Esophagus muscularis mucosa (tissue), 4 donors: ENCODE measurements at regions not wholly inside any gene's neighbourhood (a gene's known extent, or its start where the extent isn't known, plus 50 kb on each side); places are given as distances from the start of the nearest gene placed in this dataset.

Source experiments
- DNase-seq: peaks from one replicate; pipeline ENCODE4 v3.0.0-alpha.2; 2017; ENCODE audit errors: extremely low spot score
- H3K27ac ChIP-seq, 4 donors: fragments of 200-600 bp; sonication (generic); replicated peaks in 1 of 4; 1 replicate in 3 of 4; 2 replicates in 1 of 4; pipeline ENCODE4 v1.5.1; 2016 to 2019; ENCODE audit warnings: mild to moderate bottlenecking in 1 of 4
- H3K27me3 ChIP-seq, 4 donors: fragments of 200-600 bp; sonication (generic); one replicate each; pipeline versions ENCODE4 v1.5.1 to v1.6.0; 2016 to 2019
- H3K36me3 ChIP-seq, 4 donors: fragments of 200-600 bp; sonication (generic); one replicate each; pipeline ENCODE4 v1.5.1; 2016 to 2019
- H3K4me1 ChIP-seq, 4 donors: fragments of 200-600 bp; sonication (generic); one replicate each; pipeline ENCODE4 v1.5.1; 2016 to 2019
- H3K4me3 ChIP-seq, 4 donors: fragments of 200-600 bp; sonication (generic); 1 replicate in 2 of 4; 2 replicates in 2 of 4; pipeline ENCODE4 v1.5.1; 2016 to 2019; ENCODE audit warnings: mild to moderate bottlenecking in 4 of 4, moderate library complexity in 1 of 4
- H3K9me3 ChIP-seq, 4 donors: fragments of 200-600 bp; sonication (generic); 1 replicate in 3 of 4; 2 replicates in 1 of 4; pipeline ENCODE4 v1.5.1; 2016 to 2019
- CTCF ChIP-seq, 3 experiments: fragments of 200-600 bp in 2 of 3; fragments of 450-650 bp in 1 of 3; sonication (generic) in 2 of 3; IDR thresholded peaks; one replicate each; pipeline ENCODE4 v1.5.1; 2017 to 2019; ENCODE audit warnings: antibody characterized with exemption in 3 of 3, mild to moderate bottlenecking in 2 of 3, moderate library complexity in 1 of 3
- EP300 ChIP-seq: sonication (generic); formaldehyde crosslinking; IDR thresholded peaks from one replicate; pipeline ENCODE4 v1.6.1; 2017; ENCODE audit warnings: antibody characterized with exemption
- POLR2A ChIP-seq: fragments of 450-650 bp; IDR thresholded peaks from one replicate; pipeline ENCODE4 v1.6.1; 2017; ENCODE audit warnings: antibody characterized with exemption, moderate library complexity, mild to moderate bottlenecking, low read depth
- POLR2AphosphoS5 ChIP-seq, 2 donors: sonication (generic); formaldehyde crosslinking; IDR thresholded peaks; one replicate each; pipeline ENCODE4 v1.6.1; 2017; ENCODE audit warnings: antibody characterized with exemption in 2 of 2
- WGBS: methylation state at CpG from one replicate; pipeline ENCODE4 v1.1.5; 2018; 5-methylcytosine and 5-hydroxymethylcytosine counted together
- intact Hi-C: fragments of 100-400 bp; cut with DNase I; formaldehyde crosslinking; loops from one replicate; pipeline ENCODE4 v1.15.1; 2023

GRCh38 chr7:22949944-22950343 is 64.0 kb downstream of the HYCC1 start:
- 61% methylated on average over 2 of the region's 2 CpGs for WGBS
- Histone ChIP-seq H3K27ac (no peak overlapping the region), H3K4me1 (no peaks in the 10 kb centered on the region), H3K36me3 (peaks cover 0 to 14% (median 10%) of the 10 kb centered on the region in 4 donors), H3K27me3 (no peaks in the 10 kb centered on the region), H3K4me3 (no peak overlapping the region), H3K9me3 (no peaks in the 10 kb centered on the region)
- no peak for TF ChIP-seq POLR2A
- no peak for TF ChIP-seq POLR2AphosphoS5 (IDR thresholded peaks at IDR 0.05)
- TF ChIP-seq CTCF (IDR thresholded peaks at IDR 0.05), result no peak
- no peak for TF ChIP-seq EP300
- DNase-seq, result no peak
- intact Hi-C loops, result loop anchor here (5.0 kb wide), 1 partner anchor 98 kb away; no protein-coding TSS in a partner anchor

- DNase-seq, result no peak
- peaks cover 0 to 14% (median 10%) of the 10 kb centered on the region in 4 donors for H3K36me3 ChIP-seq
- H3K9me3 ChIP-seq, result no peaks in the 10 kb centered on the region
- no peak overlapping the region for H3K27ac ChIP-seq
- TF ChIP-seq EP300 (no peak), POLR2A (no peak), CTCF (IDR thresholded peaks at IDR 0.05) (no peak), POLR2AphosphoS5 (IDR thresholded peaks at IDR 0.05) (no peak)
- no peak overlapping the region for H3K4me3 ChIP-seq
- peaks cover 0 to 5% (median 0%) of the 10 kb centered on the region in 4 donors for H3K4me1 ChIP-seq
- intact Hi-C loops, result loop anchor here (5.0 kb wide), 1 partner anchor 97 kb away; no protein-coding TSS in a partner anchor
- no peaks in the 10 kb centered on the region for H3K27me3 ChIP-seq
- WGBS, result 54% methylated on average over 3 of the region's 3 CpGs
These were observed 64.7 kb downstream of the HYCC1 start for GRCh38 chr7:22949221-22949620.

- DNase-seq, result no peak
- WGBS, result 71% methylated on average over 2 of the region's 2 CpGs
- H3K4me3 ChIP-seq, result no peak overlapping the region
- H3K27ac ChIP-seq, result no peak overlapping the region
- H3K36me3 ChIP-seq, result peaks cover 0 to 14% (median 10%) of the 10 kb centered on the region in 4 donors
- intact Hi-C loops, result loop anchor here (5.0 kb wide), 1 partner anchor 96 kb away; no protein-coding TSS in a partner anchor
- no peaks in the 10 kb centered on the region for H3K27me3 ChIP-seq
- no peaks in the 10 kb centered on the region for H3K9me3 ChIP-seq
- H3K4me1 ChIP-seq, result peaks cover 0 to 7% (median 0%) of the 10 kb centered on the region in 4 donors
- TF ChIP-seq CTCF (IDR thresholded peaks at IDR 0.05), result no peak
These were observed 65.2 kb downstream of the HYCC1 start for GRCh38 chr7:22948770-22949169.

GRCh38 chr7:22945584-22945983 is 68.3 kb downstream of the HYCC1 start:
- TF ChIP-seq CTCF (IDR thresholded peaks at IDR 0.05) (no peak), EP300 (no peak), POLR2AphosphoS5 (IDR thresholded peaks at IDR 0.05) (no peak), POLR2A (no peak)
- intact Hi-C loops, result loop anchor here (5.0 kb wide), 1 partner anchor 93 kb away; no protein-coding TSS in a partner anchor
- no peak overlapping the region for H3K27ac ChIP-seq
- WGBS, result 68% methylated on average over 6 of the region's 6 CpGs
- no peak for DNase-seq
- H3K9me3 ChIP-seq, result no peaks in the 10 kb centered on the region
- H3K4me3 ChIP-seq, result no peak overlapping the region
- peaks cover 0 to 10% (median 10%) of the 10 kb centered on the region in 4 donors for H3K36me3 ChIP-seq
- H3K4me1 ChIP-seq, result peaks cover 0 to 7% (median 0%) of the 10 kb centered on the region in 4 donors
- no peaks in the 10 kb centered on the region for H3K27me3 ChIP-seq

GRCh38 chr7:22944510-22944909 is 69.4 kb downstream of the HYCC1 start:
- intact Hi-C loops, result no loop called here
- WGBS, result 68% methylated on average over 2 of the region's 2 CpGs

More at GRCh38 chr7:22944510-22944909, 69.4 kb downstream of the HYCC1 start:
- Histone ChIP-seq H3K27me3 (no peaks in the 10 kb centered on the region), H3K4me1 (peaks cover 0 to 7% (median 0%) of the 10 kb centered on the region in 4 donors), H3K4me3 (no peak overlapping the region), H3K27ac (no peak overlapping the region), H3K36me3 (peaks cover 0 to 10% (median 10%) of the 10 kb centered on the region in 4 donors), H3K9me3 (no peaks in the 10 kb centered on the region)
- DNase-seq, result no peak
- TF ChIP-seq POLR2AphosphoS5 (IDR thresholded peaks at IDR 0.05) (no peak), CTCF (IDR thresholded peaks at IDR 0.05) (no peak), EP300 (no peak), POLR2A (no peak)
